Stomach (tissue), 8 donors: ENCODE measurements at regions not wholly inside any gene's neighbourhood (a gene's known extent, or its start where the extent isn't known, plus 50 kb on each side); places are given as distances from the start of the nearest gene placed in this dataset.
"Not testable (repeated sequence)": the region's sequence is repeated elsewhere in the genome, so short reads cannot be mapped to it uniquely, and the experiment has no call there.

Source experiments
- DNase-seq, 2 donors: peaks; one replicate each; pipeline versions ENCODE4 v3.0.0 to v3.0.0-alpha.2; 2013 to 2019
- H3K27ac ChIP-seq, 5 donors: fragments of 200-600 bp in 4 of 5; sonication (generic) in 4 of 5; one replicate each; pipeline ENCODE4 v1.5.1; 2013 to 2019; ENCODE audit warnings: mild to moderate bottlenecking in 1 of 5, moderate library complexity in 1 of 5
- H3K27me3 ChIP-seq, 3 donors: fragments of 200-600 bp; sonication (generic); one replicate each; pipeline ENCODE4 v1.5.1; 2017 to 2019; ENCODE audit warnings: mixed run types in 1 of 3
- H3K36me3 ChIP-seq, 4 donors: fragments of 200-600 bp; sonication (generic); 1 replicate in 3 of 4; 2 replicates in 1 of 4; pipeline ENCODE4 v1.5.1; 2016 to 2019
- H3K4me1 ChIP-seq, 4 donors: fragments of 200-600 bp; sonication (generic); one replicate each; pipeline ENCODE4 v1.5.1; 2016 to 2019
- H3K4me3 ChIP-seq, 4 donors: fragments of 200-600 bp; sonication (generic) in 3 of 4; one replicate each; pipeline ENCODE4 v1.5.1; 2016 to 2019; ENCODE audit warnings: mild to moderate bottlenecking in 1 of 4
- H3K9me3 ChIP-seq, 4 donors: fragments of 200-600 bp; sonication (generic); one replicate each; pipeline ENCODE4 v1.5.1; 2016 to 2019
- EP300 ChIP-seq: sonication (generic); formaldehyde crosslinking; IDR thresholded peaks from one replicate; pipeline ENCODE4 v1.6.1; 2017; ENCODE audit warnings: antibody characterized with exemption
- POLR2A ChIP-seq, 4 donors: fragments of 450-650 bp; IDR thresholded peaks; one replicate each; pipeline ENCODE4 v1.6.1; 2016; ENCODE audit warnings: antibody characterized with exemption in 4 of 4, control low read depth in 2 of 4, mild to moderate bottlenecking in 1 of 4, moderate library complexity in 1 of 4
- POLR2AphosphoS5 ChIP-seq, 3 donors: sonication (generic); formaldehyde crosslinking; IDR thresholded peaks; one replicate each; pipeline ENCODE4 v1.6.1; 2016; ENCODE audit warnings: antibody characterized with exemption in 3 of 3
- WGBS, 5 donors: extraction: QIAGEN DNeasy Blood & Tissue Kit in 3 of 5; methylation state at CpG; one replicate each; pipeline versions ENCODE4 v1.1.5 to v1.1.7; 2013 to 2018; 5-methylcytosine and 5-hydroxymethylcytosine counted together
- intact Hi-C: fragments of 100-400 bp; cut with DNase I; formaldehyde crosslinking; loops from one replicate; pipeline ENCODE4 v1.15.1; 2023; ENCODE audit warnings: low total_unique reads
- TF ChIP-seq, protein P1 (sequence below), 7 experiments: fragments of 450-650 bp in 4 of 7; fragments of 200-600 bp in 3 of 7; sonication (generic) in 3 of 7; IDR thresholded peaks; one replicate each; pipeline ENCODE4 v1.5.1; 2016 to 2019; ENCODE audit warnings: antibody characterized with exemption in 7 of 7, control low read depth in 2 of 7, mild to moderate bottlenecking in 1 of 7
- donor health status: healthy with polysubstance abuse.
- donor health status: Bipolar disorder and iron deficiency.
- donor health status: healthy.

DNA sequence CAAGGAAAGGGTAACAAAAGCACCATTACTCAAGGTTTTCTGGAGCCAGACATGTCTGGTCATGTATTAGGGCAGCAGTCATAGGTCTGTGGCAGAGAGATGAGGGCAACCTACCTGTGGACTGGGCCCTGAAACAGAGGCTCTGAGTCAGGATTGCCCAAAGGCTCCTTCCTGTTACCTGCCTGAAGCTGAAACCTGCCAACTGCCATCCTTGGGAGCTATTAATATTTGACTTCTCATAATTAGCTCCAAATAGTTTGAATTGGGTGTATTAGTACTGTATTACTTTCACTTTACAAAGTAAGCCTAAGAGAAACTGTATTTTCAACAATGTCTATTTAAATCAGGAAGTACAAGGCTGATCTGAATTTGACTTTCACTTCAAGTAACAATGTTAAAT, 72.0 kb upstream of the TBX18 start:
- Histone ChIP-seq H3K9me3 (peaks cover 0 to 10% (median 0%) of the 10 kb centered on the region in 4 donors), H3K36me3 (no peaks in the 10 kb centered on the region), H3K4me1 (no peaks in the 10 kb centered on the region), H3K27ac (no peak overlapping the region), H3K4me3 (no peak overlapping the region), H3K27me3 (no peaks in the 10 kb centered on the region)
- intact Hi-C loops, result no loop called here
- no peak for DNase-seq
- TF ChIP-seq POLR2A (IDR thresholded peaks at IDR 0.05) (no peak), EP300 (no peak), POLR2AphosphoS5 (IDR thresholded peaks at IDR 0.05) (no peak)
- TF ChIP-seq, protein P1, sequence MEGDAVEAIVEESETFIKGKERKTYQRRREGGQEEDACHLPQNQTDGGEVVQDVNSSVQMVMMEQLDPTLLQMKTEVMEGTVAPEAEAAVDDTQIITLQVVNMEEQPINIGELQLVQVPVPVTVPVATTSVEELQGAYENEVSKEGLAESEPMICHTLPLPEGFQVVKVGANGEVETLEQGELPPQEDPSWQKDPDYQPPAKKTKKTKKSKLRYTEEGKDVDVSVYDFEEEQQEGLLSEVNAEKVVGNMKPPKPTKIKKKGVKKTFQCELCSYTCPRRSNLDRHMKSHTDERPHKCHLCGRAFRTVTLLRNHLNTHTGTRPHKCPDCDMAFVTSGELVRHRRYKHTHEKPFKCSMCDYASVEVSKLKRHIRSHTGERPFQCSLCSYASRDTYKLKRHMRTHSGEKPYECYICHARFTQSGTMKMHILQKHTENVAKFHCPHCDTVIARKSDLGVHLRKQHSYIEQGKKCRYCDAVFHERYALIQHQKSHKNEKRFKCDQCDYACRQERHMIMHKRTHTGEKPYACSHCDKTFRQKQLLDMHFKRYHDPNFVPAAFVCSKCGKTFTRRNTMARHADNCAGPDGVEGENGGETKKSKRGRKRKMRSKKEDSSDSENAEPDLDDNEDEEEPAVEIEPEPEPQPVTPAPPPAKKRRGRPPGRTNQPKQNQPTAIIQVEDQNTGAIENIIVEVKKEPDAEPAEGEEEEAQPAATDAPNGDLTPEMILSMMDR (IDR thresholded peaks at IDR 0.05), result no peak

DNA sequence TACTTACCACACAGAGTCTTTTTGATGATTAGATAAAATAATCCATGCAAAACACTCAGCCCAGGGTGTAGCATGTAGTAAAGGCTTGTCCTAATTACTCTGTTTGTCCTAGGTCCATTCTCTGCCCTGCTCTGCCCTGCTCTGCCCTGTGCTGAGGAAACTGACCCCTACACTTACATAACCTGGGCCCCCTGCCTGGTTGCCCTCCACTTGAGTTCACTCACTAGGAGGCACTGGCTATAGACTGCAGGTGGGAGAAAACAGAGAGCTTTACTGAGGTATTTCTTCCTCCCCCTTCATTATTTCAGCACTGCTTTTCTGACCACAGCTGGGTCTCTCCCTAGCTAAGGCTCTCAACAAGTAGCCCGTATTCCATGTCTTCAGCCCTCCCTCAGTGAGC, 70.9 kb upstream of the TBX18 start:
- intact Hi-C loops, result no loop called here
- H3K4me3 ChIP-seq, result no peak overlapping the region
- H3K27ac ChIP-seq, result no peak overlapping the region
- WGBS, 5 donors, result 29 to 65% (median 36%) methylated on average over 1 of the region's 1 CpG
- no peaks in the 10 kb centered on the region for H3K4me1 ChIP-seq
- no peaks in the 10 kb centered on the region for H3K27me3 ChIP-seq
- no peak for DNase-seq
- H3K36me3 ChIP-seq, result no peaks in the 10 kb centered on the region
- peaks cover 0 to 10% (median 0%) of the 10 kb centered on the region in 4 donors for H3K9me3 ChIP-seq
- TF ChIP-seq POLR2A (IDR thresholded peaks at IDR 0.05), result no peak
- no peak for TF ChIP-seq EP300
- TF ChIP-seq POLR2AphosphoS5 (IDR thresholded peaks at IDR 0.05), result no peak
- TF ChIP-seq, protein P1 (IDR thresholded peaks at IDR 0.05), result no peak

DNA sequence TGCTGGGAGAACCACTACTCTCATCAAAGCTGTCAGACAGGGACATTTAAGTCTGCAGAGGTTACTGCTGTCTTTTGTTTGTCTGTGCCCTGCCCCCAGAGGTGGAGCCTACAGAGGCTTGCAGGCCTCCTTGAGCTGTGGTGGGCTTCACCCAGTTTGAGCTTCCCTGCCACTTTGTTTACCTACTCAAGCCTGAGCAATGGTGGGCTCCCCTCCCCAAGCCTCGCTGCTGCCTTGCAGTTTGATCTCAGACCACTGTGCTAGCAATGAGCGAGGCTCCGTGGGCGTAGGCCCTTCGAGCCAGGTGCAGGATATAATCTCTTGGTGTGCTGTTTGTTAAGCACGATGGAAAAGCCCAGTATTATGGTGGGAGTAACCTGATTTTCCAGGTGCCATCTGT, 67.5 kb upstream of the TBX18 start:
- intact Hi-C loops, result not testable (repeated sequence)

DNA sequence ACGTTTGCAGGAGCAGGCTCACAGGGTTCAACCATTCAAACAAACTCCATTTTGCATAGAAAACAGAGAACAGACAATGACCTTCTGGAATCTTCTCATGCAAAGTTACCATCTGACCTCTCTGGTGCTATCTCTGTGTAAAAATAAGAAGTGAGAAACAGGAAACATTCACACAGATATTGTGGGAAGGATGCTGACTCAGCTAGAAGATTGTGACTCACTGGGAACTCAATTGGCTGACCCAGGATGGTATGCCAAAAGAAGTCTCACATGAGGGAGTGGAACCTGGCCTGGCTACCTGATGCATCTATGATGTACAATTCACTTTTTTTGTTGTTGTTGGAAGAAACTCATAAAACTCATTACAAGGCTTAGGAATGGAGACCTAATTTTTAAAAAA, 61.1 kb upstream of the TBX18 start:
- H3K27me3 ChIP-seq, result no peaks in the 10 kb centered on the region
- no peaks in the 10 kb centered on the region for H3K36me3 ChIP-seq
- H3K9me3 ChIP-seq, result peaks cover 0 to 9% (median 2%) of the 10 kb centered on the region in 4 donors
- H3K4me3 ChIP-seq, result no peak overlapping the region
- no peak for TF ChIP-seq POLR2A (IDR thresholded peaks at IDR 0.05)
- TF ChIP-seq EP300, result no peak
- no peak for TF ChIP-seq POLR2AphosphoS5 (IDR thresholded peaks at IDR 0.05)
- TF ChIP-seq, protein P1 (IDR thresholded peaks at IDR 0.05), result no peak
- intact Hi-C loops, result no loop called here
- WGBS, 5 donors, result 42 to 67% (median 48%) methylated on average over 1 of the region's 1 CpG
- DNase-seq, result no peak
- no peaks in the 10 kb centered on the region for H3K4me1 ChIP-seq
- no peak overlapping the region for H3K27ac ChIP-seq

More for the DNA sequence above, 67.5 kb upstream of the TBX18 start:
- H3K36me3 ChIP-seq, DNase-seq, H3K27me3 ChIP-seq, H3K27ac ChIP-seq, H3K9me3 ChIP-seq, H3K4me3 ChIP-seq, H3K4me1 ChIP-seq: not testable (repeated sequence)
- WGBS, 5 donors, result 59 to 100% (median 74%) methylated on average over 1 to 6 of the region's 6 CpGs

DNA sequence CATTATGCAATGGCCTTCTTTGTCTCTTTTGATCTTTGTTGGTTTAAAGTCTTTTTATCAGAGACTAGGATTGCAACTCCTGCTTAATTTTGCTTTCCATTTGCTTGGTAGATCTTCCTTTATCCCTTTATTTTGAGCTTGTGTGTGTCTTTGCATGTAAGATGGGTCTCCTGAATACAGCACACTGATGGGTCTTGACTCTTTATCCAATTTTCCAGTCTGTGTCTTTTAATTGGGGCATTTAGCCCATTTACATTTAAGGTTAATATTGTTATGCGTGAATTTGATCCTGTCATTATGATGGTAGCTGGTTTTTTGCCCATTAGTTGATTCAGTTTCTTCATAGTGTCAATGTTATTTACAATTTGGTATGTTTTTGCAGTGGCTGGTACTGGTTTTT, 56.9 kb upstream of the TBX18 start:
- intact Hi-C loops, H3K4me3 ChIP-seq, H3K36me3 ChIP-seq, H3K27me3 ChIP-seq, H3K9me3 ChIP-seq, H3K4me1 ChIP-seq, DNase-seq, H3K27ac ChIP-seq: not testable (repeated sequence)
- 68 to 83% (median 76%) methylated on average over 1 of the region's 1 CpG for WGBS, 5 donors

DNA sequence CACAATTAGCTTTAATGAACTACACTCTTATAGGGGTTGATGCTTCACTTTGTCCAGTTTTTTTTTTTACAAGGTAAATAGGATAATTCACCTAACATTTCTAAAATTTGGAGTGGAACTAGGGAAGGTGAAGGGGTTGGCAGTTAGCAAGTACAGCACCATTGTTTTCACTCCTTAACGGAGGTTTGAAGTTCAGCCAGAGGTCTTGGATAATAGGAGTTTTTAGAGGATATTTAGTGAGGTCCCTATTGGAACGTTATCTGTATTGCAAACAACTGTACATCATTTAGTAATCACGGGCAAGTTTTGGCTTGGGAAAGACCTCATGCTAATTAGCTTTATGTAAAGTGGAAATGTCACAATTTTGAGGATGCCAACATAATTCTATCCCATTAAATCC, 52.3 kb upstream of the TBX18 start:
- 59 to 75% (median 71%) methylated on average over 3 of the region's 3 CpGs for WGBS, 5 donors
- intact Hi-C loops, result no loop called here

More for the DNA sequence above, 52.3 kb upstream of the TBX18 start:
- DNase-seq, result no peak
- H3K9me3 ChIP-seq, result peaks cover 0 to 6% (median 1%) of the 10 kb centered on the region in 4 donors
- no peaks in the 10 kb centered on the region for H3K27me3 ChIP-seq
- TF ChIP-seq, protein P1 (IDR thresholded peaks at IDR 0.05), result no peak
- TF ChIP-seq EP300, result no peak
- H3K4me1 ChIP-seq, result no peaks in the 10 kb centered on the region
- no peak overlapping the region for H3K4me3 ChIP-seq
- no peaks in the 10 kb centered on the region for H3K36me3 ChIP-seq
- no peak overlapping the region for H3K27ac ChIP-seq
